ENCODE measurements at regions not wholly inside any gene's neighbourhood (a gene's known extent, or its start where the extent isn't known, plus 50 kb on each side); places are given as distances from the start of the nearest gene placed in this dataset.

DNA sequence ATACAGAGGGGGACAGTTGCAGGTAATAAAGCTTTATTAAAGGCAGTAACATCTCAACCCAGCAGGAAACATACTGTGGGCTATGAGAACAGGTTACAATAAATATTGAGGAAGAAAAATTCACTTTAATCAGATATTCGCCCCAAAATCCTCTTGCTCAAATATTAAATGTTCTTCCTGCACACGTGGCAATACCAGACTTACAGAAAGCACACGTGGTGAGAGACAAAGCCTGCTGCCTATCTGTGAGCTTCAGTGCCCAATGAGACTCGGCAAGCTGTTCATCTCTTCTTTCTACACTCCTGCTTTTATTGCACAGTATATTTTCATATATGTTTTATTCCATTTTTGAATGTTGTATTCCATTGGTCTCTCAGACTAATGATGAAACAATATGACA, 113.2 kb downstream of the OR13A1 start:
- Histone ChIP-seq H2AK9ac (replicated peaks; ENCODE audit: low read depth, low read length, poor library complexity) (no peak overlapping the region), H2AFZ (replicated peaks; ENCODE audit: low read length, poor library complexity) (no peak overlapping the region), H2BK15ac (ENCODE audit: low read depth, low read length) (no peak overlapping the region), H3K4me1 (ENCODE audit: control insufficient read depth, insufficient read depth, low read length) (no peaks in the 10 kb centered on the region), H3K14ac (replicated peaks; ENCODE audit: low read depth, low read length) (no peak overlapping the region), H2BK20ac (ENCODE audit: low read depth, low read length) (no peak overlapping the region), H3K56ac (ENCODE audit: extremely low read depth, insufficient read depth, low read length) (no peak overlapping the region), H3K27me3 (ENCODE audit: control insufficient read depth, insufficient read depth, low read length) (peaks cover 3% of the 10 kb centered on the region; the same call in 1 of the 2 replicates), H3K9me1 (ENCODE audit: insufficient read depth, low read length) (no peaks in the 10 kb centered on the region), H4K8ac (ENCODE audit: low read depth in 2 of 2, low read length in 2 of 2) (no peak overlapping the region), H4K5ac (ENCODE audit: low read depth, low read length) (no peak overlapping the region), H3K4me3 (ENCODE audit: insufficient read depth, low read depth, low read length) (no peak overlapping the region), H3K18ac (ENCODE audit: low read depth, low read length) (no peak overlapping the region), H3K27ac (ENCODE audit: insufficient read depth, low read length) (no peak overlapping the region), H3K36me3 (ENCODE audit: control insufficient read depth, insufficient read depth, low read length) (no peaks in the 10 kb centered on the region), H3K23ac (ENCODE audit: low read depth, low read length) (no peak overlapping the region), H2AK5ac (ENCODE audit: low read depth, low read length) (no peak overlapping the region), H3K4me2 (ENCODE audit: low read depth, low read length) (no peak overlapping the region), H3K4ac (ENCODE audit: low read depth, low read length) (no peak overlapping the region), H4K20me1 (ENCODE audit: insufficient read depth, low read length) (no peaks in the 10 kb centered on the region), H2BK5ac (ENCODE audit: low read depth, low read length, poor library complexity, severe bottlenecking) (no peak overlapping the region), H3K79me1 (ENCODE audit: low read depth in 1 of 2, low read length in 2 of 2) (no peaks in the 10 kb centered on the region), H4K91ac (ENCODE audit: insufficient read depth, low read depth, low read length) (no peak overlapping the region), H2BK120ac (ENCODE audit: low read depth, low read length) (no peak overlapping the region), H3K9me3 (ENCODE audit: control insufficient read depth, insufficient read depth, low read length) (no peaks in the 10 kb centered on the region), H3K9ac (ENCODE audit: low read depth, low read length) (no peak overlapping the region)
- 8% methylated on average over 2 of the region's 4 CpGs; no CpG with 5 or more reads in 1 of the 2 experiments for WGBS, 2 experiments (ENCODE audit: extremely low coverage in 2 of 2, insufficient read length in 1 of 2)
- intact Hi-C loops (cut with micrococcal nuclease) (no loop called here), in situ Hi-C loops (cut with MboI; ENCODE audit: low sequenced_read_pairs) (no loop called here), dilution Hi-C loops (cut with HindIII; ENCODE audit: low sequenced_read_pairs, unreplicated experiment) (no loop called here)
- TF ChIP-seq RCOR1 (IDR thresholded peaks at IDR 0.05; ENCODE audit: insufficient replicate concordance, low read length): no peak
- TF ChIP-seq NFE2L2 (IDR thresholded peaks at IDR 0.05; ENCODE audit: low read depth, low read length): no peak
- TF ChIP-seq RFX5 (IDR thresholded peaks at IDR 0.05; ENCODE audit: low read depth, low read length): no peak
- no peak for TF ChIP-seq RAD21 (IDR thresholded peaks at IDR 0.05; ENCODE audit: low read length)
- no peak for TF ChIP-seq MXI1 (IDR thresholded peaks at IDR 0.05; ENCODE audit: borderline replicate concordance, low read depth, low read length)
- no peak for TF ChIP-seq SMC3 (IDR thresholded peaks at IDR 0.05; ENCODE audit: low read depth, low read length)
- TF ChIP-seq POLR2A (IDR thresholded peaks at IDR 0.05; ENCODE audit: low read depth, low read length): no peak
- TF ChIP-seq, protein P1, sequence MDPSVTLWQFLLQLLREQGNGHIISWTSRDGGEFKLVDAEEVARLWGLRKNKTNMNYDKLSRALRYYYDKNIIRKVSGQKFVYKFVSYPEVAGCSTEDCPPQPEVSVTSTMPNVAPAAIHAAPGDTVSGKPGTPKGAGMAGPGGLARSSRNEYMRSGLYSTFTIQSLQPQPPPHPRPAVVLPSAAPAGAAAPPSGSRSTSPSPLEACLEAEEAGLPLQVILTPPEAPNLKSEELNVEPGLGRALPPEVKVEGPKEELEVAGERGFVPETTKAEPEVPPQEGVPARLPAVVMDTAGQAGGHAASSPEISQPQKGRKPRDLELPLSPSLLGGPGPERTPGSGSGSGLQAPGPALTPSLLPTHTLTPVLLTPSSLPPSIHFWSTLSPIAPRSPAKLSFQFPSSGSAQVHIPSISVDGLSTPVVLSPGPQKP (IDR thresholded peaks at IDR 0.05; ENCODE audit: borderline replicate concordance, low read depth, low read length): no peak
- no peak for TF ChIP-seq BHLHE40 (IDR thresholded peaks at IDR 0.05; ENCODE audit: low read depth, low read length)
- TF ChIP-seq CEBPB (IDR thresholded peaks at IDR 0.05; ENCODE audit: low read depth, low read length): no peak
- TF ChIP-seq FOS (IDR thresholded peaks at IDR 0.05; ENCODE audit: low read depth, low read length): no peak
- TF ChIP-seq MAZ (IDR thresholded peaks at IDR 0.05; ENCODE audit: borderline replicate concordance, low read depth, low read length): no peak
- TF ChIP-seq CHD1 (IDR thresholded peaks at IDR 0.05; ENCODE audit: low read depth, low read length): no peak
- no peak for TF ChIP-seq CTCF (conservative IDR thresholded peaks at IDR 0.05; ENCODE audit: low read depth, low read length)
- ChIA-PET POLR2A (ENCODE audit: unreplicated experiment) (no interaction called here), CTCF (no interaction called here)
- no TSS peak for BruUV-seq (replicated peaks)
- ATAC-seq (ENCODE audit: low read depth): no peak
- DNase-seq: no peak
